DMS79 treated with DMSO at 0.1 percent for 48 hours (cell line): ENCODE measurements at regions not wholly inside any gene's neighbourhood (a gene's known extent, or its start where the extent isn't known, plus 50 kb on each side); places are given as distances from the start of the nearest gene placed in this dataset.

ENCODE experiments used
- DNase-seq: peaks from one replicate; lab custom pipeline; 2025; lab: John Stamatoyannopoulos, UW

GRCh38 chr1:22264464-22265341, 121.8 kb upstream of the WNT4 start:
- DNase-seq: no peak

GRCh38 chr1:22266141-22266540, 123.2 kb upstream of the WNT4 start:
- no peak for DNase-seq

GRCh38 chr1:22267413-22268175, 124.7 kb upstream of the WNT4 start:
- DNase-seq: no peak

- DNase-seq: no peak
Measured at GRCh38 chr1:22268327-22268726, 125.4 kb upstream of the WNT4 start.

GRCh38 chr1:22271847-22272801, 129.2 kb upstream of the WNT4 start:
- no peak for DNase-seq

- DNase-seq: no peak
Measured at GRCh38 chr1:22273686-22274681, 131.1 kb upstream of the WNT4 start.

GRCh38 chr1:22275167-22275566, 132.3 kb upstream of the WNT4 start:
- no peak for DNase-seq

GRCh38 chr1:22275626-22276395, 132.9 kb upstream of the WNT4 start:
- peak; percentile 50 for DNase-seq

GRCh38 chr1:22276396-22276748, 133.5 kb upstream of the WNT4 start:
- DNase-seq: no peak

GRCh38 chr1:22277662-22278061, 134.8 kb upstream of the WNT4 start:
- DNase-seq: no peak

GRCh38 chr1:22279735-22280134, 136.8 kb upstream of the WNT4 start:
- no peak for DNase-seq

- DNase-seq: no peak
Measured at GRCh38 chr1:22280526-22280925, 137.6 kb upstream of the WNT4 start.

GRCh38 chr1:22281521-22282363, 138.8 kb upstream of the WNT4 start:
- DNase-seq: no peak

GRCh38 chr1:22282364-22282995, 139.6 kb upstream of the WNT4 start:
- DNase-seq: no peak

GRCh38 chr1:22283596-22283995, 140.7 kb upstream of the WNT4 start:
- no peak for DNase-seq

GRCh38 chr1:22284236-22284635, 141.3 kb upstream of the WNT4 start:
- no peak for DNase-seq

- no peak for DNase-seq
Measured at GRCh38 chr1:22284906-22285548, 142.1 kb upstream of the WNT4 start.
